ENCODE measurements at regions not wholly inside any gene's neighbourhood (a gene's known extent, or its start where the extent isn't known, plus 50 kb on each side); places are given as distances from the start of the nearest gene placed in this dataset.

DNA sequence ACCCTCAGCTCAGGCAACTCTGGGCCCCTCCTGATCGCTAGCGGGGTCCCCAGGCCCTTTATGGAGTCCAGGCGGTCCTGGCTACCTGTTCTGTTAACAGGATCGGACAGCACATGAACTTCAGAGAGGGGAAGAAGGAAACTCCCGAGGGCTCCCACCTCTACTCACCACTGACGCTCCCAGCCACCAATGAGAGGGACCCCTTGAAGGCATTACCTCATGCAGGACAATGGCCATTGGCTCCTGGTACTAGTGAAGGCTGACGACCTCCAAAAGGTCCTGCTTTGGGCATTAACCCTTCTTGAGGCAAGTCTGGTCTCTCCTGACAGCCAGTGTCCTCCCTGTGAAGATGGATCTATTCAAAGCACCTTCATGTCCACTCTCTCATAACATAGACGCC is 71.5 kb upstream of the LMO1 start:
- no peak for DNase-seq (ENCODE audit: low read depth)
- TF ChIP-seq, protein P1, sequence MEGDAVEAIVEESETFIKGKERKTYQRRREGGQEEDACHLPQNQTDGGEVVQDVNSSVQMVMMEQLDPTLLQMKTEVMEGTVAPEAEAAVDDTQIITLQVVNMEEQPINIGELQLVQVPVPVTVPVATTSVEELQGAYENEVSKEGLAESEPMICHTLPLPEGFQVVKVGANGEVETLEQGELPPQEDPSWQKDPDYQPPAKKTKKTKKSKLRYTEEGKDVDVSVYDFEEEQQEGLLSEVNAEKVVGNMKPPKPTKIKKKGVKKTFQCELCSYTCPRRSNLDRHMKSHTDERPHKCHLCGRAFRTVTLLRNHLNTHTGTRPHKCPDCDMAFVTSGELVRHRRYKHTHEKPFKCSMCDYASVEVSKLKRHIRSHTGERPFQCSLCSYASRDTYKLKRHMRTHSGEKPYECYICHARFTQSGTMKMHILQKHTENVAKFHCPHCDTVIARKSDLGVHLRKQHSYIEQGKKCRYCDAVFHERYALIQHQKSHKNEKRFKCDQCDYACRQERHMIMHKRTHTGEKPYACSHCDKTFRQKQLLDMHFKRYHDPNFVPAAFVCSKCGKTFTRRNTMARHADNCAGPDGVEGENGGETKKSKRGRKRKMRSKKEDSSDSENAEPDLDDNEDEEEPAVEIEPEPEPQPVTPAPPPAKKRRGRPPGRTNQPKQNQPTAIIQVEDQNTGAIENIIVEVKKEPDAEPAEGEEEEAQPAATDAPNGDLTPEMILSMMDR (IDR thresholded peaks at IDR 0.05; ENCODE audit: insufficient read depth, low read depth, low read length, missing control alignments): no peak
- H3K4me3 ChIP-seq (ENCODE audit: low read depth, low read length): no peak overlapping the region

- DNase-seq (ENCODE audit: low read depth): no peak
- TF ChIP-seq, protein P1 (IDR thresholded peaks at IDR 0.05; ENCODE audit: insufficient read depth, low read depth, low read length, missing control alignments): no peak
- no peak overlapping the region for H3K4me3 ChIP-seq (ENCODE audit: low read depth, low read length)
These were observed 70.2 kb upstream of the LMO1 start for GRCh38 chr11:8333811-8334401.

DNA sequence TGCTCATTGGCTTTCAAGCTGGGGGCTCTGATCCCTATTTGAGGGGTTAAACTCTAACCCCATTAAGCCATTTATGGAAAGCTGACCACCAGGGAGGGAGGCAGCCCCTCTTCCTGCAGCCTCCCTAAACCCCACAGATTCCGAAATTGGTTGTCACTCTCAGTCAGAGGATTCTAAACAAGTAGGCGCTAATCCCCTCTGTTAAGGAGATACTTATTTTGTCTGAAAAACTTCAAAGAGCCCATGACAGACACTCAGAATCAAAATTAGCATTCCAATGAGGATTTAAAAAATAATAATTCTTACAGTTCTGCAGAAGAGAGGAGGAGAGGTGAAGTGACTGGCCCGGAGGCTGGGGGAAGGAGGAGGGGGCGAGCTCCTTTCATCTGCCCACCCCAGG is 69.7 kb upstream of the LMO1 start:
- no peak for DNase-seq (ENCODE audit: low read depth)
- H3K4me3 ChIP-seq (ENCODE audit: low read depth, low read length): no peak overlapping the region
- TF ChIP-seq, protein P1 (IDR thresholded peaks at IDR 0.05; ENCODE audit: insufficient read depth, low read depth, low read length, missing control alignments): no peak

- H3K4me3 ChIP-seq (ENCODE audit: low read depth, low read length): no peak overlapping the region
- no peak for DNase-seq (ENCODE audit: low read depth)
- TF ChIP-seq, protein P1 (IDR thresholded peaks at IDR 0.05; ENCODE audit: insufficient read depth, low read depth, low read length, missing control alignments): no peak
These were observed 69.2 kb upstream of the LMO1 start for GRCh38 chr11:8332891-8333290.

DNA sequence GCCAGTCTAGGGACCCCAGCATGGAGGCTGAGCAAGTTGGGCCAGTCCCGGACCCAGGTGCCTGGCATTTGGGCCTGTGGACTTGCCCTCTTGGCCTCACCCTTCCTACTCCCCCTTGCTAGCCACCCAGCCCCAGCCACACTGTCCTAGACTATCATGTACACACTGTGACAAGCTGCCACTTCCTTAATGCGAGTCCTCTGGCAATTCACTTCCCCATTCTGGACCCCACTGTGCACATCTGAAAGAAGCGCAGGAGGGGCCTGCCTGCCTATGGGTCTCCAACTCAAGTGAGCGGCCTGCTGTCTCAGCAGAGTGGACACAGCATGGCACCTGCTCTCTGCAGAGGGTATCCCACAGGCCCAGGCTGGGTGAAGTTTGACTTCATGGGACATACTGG is 68.5 kb upstream of the LMO1 start:
- no peak for DNase-seq (ENCODE audit: low read depth)
- TF ChIP-seq, protein P1 (IDR thresholded peaks at IDR 0.05; ENCODE audit: insufficient read depth, low read depth, low read length, missing control alignments): no peak
- no peak overlapping the region for H3K4me3 ChIP-seq (ENCODE audit: low read depth, low read length)

DNA sequence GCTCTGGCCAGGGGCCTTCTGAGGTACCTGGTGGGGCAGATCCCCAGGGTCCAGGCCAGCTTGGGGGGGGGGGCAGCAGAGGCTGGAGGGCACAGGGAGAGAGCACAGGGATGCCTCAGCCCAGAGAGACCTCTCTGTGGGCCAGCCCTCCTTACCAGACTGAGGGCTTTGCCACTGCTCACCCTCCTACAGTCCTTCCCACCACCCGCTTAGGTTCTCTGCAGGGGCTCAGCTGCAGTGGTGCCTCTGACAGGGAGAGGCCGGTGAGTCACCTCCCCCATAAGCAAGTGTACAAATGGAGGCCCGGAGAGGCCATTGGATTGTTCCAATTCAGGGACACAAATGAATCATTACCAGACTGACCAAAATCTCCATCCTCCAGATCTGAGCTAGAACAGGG is 68.1 kb upstream of the LMO1 start:
- TF ChIP-seq, protein P1 (IDR thresholded peaks at IDR 0.05; ENCODE audit: insufficient read depth, low read depth, low read length, missing control alignments): no peak
- no peak overlapping the region for H3K4me3 ChIP-seq (ENCODE audit: low read depth, low read length)
- no peak for DNase-seq (ENCODE audit: low read depth)

- TF ChIP-seq, protein P1 (IDR thresholded peaks at IDR 0.05; ENCODE audit: insufficient read depth, low read depth, low read length, missing control alignments): no peak
- no peak for DNase-seq (ENCODE audit: low read depth)
These were observed 67.2 kb upstream of the LMO1 start for GRCh38 chr11:8330896-8331295.

More at GRCh38 chr11:8330896-8331295, 67.2 kb upstream of the LMO1 start:
- no peak overlapping the region for H3K4me3 ChIP-seq (ENCODE audit: low read depth, low read length)

Data from GM12865 (cell line).